ENCODE measurements at regions not wholly inside any gene's neighbourhood (a gene's known extent, or its start where the extent isn't known, plus 50 kb on each side); places are given as distances from the start of the nearest gene placed in this dataset.

DNA sequence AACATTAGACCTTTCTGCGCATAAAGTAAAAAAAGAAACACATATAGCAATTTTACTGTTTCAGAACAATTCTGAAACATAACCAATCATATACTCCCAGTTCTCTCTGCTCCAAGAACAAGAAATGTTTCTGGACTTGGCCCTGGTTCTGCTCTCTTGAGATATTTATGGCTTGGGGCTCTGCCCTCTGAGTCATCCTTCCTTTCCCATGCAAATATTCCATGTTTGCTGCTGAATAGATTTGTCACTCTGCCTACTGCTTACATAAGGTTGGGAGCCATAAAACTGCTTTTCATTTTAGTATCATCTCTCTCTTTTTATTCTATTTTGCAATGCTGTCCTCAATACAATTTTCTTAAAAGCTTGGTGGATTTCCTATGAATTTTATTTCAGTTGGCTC, 499.6 kb upstream of the ACVR2A start:
- Mint-ChIP-seq H3K4me3 (no peak overlapping the region), H3K9me3 (peaks cover 17% of the 10 kb centered on the region), H3K27me3 (no peaks in the 10 kb centered on the region), H3K36me3 (no peaks in the 10 kb centered on the region), H3K27ac (no peak overlapping the region), H3K4me1 (ENCODE audit: low read depth) (no peaks in the 10 kb centered on the region)
- ChIA-PET CTCF (no interaction called here), POLR2A (no interaction called here)
- intact Hi-C loops (cut with micrococcal nuclease) = no loop called here
- no peak for DNase-seq

DNA sequence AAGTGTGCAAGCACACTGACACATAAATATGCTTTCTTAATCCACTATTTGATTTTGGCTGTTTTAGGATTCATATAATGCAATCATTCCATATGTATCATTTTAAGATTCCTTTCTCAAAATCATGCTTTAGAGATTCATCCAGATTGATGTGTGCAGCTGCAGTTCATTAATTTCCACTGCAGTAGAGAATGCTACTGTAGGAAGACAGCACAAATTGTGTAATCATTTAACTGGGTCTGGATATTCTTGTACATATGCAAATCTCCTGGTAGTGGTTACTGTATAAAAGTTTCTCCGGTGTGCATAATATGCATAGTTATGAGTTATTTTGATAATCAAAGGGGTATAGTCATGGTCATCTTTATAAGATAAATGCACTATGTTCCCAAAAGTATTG, 502.5 kb upstream of the ACVR2A start:
- Mint-ChIP-seq H3K9me3 (peaks cover 17% of the 10 kb centered on the region), H3K36me3 (no peaks in the 10 kb centered on the region), H3K27ac (no peak overlapping the region), H3K4me3 (no peak overlapping the region), H3K27me3 (no peaks in the 10 kb centered on the region), H3K4me1 (ENCODE audit: low read depth) (no peaks in the 10 kb centered on the region)
- intact Hi-C loops (cut with micrococcal nuclease) = no loop called here
- POLR2A ChIA-PET = no interaction called here
- CTCF ChIA-PET = interaction anchor here (0.6 to 1.0 kb wide), 2 partner anchors 10 to 297 kb away, joined by 3 to 4 read pairs; no protein-coding TSS in a partner anchor
- no peak for DNase-seq

DNA sequence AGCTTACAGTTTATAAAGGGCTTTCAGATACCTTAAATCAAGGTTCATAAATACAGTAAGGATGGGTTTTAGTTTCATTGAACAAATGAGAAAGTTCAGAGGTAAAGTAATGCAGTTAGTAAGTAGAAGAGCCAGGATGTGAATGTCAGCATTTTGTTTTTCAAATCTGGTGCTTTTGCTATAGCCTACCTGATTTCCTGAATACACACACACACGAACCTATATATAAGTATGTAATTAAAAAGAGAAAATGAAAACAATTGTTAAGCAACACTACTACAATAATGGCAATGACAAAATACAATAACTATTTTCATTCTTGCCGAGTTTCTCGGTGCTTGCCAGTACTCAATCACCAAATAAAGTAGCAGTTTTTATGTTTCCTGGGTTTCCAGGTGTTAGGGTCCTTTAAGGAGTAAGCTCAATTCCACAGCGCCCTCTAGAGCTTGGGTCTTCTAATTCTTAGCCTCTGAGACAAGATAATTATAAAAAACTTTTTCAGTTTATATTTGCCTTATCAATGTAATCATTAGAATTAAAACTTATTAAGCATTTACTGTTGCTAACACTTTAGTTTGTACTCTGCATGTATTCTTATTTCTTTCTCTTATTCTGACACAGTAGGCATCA, 512.9 kb upstream of the ACVR2A start:
- H3K27ac Mint-ChIP-seq = no peak overlapping the region
- H3K4me1 Mint-ChIP-seq (ENCODE audit: low read depth) = peaks cover 19% of the 10 kb centered on the region
- ChIA-PET POLR2A (no interaction called here), CTCF (interaction anchor here (0.6 to 8.0 kb wide), 23 partner anchors 10 to 579 kb away, joined by 3 to 78 read pairs (median 4); no protein-coding TSS in a partner anchor)
- H3K4me3 Mint-ChIP-seq = no peak overlapping the region
- H3K36me3 Mint-ChIP-seq = no peaks in the 10 kb centered on the region
- intact Hi-C loops (cut with micrococcal nuclease) = loop anchor here (1.0 to 10.0 kb wide), 6 partner anchors 100 to 597 kb away; no protein-coding TSS in a partner anchor
- peak; percentile 49 for DNase-seq
- no peaks in the 10 kb centered on the region for H3K27me3 Mint-ChIP-seq
- H3K9me3 Mint-ChIP-seq = no peaks in the 10 kb centered on the region

DNA sequence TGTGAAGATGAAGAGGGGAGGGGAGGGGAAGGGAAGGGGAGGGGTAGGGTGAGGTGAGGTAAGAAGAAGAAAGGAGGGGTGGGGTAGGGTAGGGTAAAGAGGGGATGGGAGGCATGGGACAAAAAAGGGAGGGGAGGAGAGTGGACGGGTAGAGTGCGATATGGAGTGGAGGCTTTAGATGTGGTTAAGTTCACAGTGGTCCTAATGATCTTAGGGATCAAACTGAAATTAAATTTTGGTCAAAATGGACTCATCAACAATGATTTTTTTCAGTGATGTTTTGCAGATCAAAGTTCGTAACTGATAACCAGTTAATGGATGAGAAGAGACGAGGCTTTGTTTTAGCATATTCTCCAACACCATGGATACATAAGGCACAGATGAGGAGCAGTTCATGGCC, 513.9 kb upstream of the ACVR2A start:
- H3K9me3 Mint-ChIP-seq = no peaks in the 10 kb centered on the region
- H3K4me1 Mint-ChIP-seq (ENCODE audit: low read depth) = peaks cover 26% of the 10 kb centered on the region
- CTCF ChIA-PET = interaction anchor here (0.6 to 8.0 kb wide), 7 partner anchors 12 to 580 kb away, joined by 3 to 78 read pairs (median 6); no protein-coding TSS in a partner anchor
- H3K27me3 Mint-ChIP-seq = no peaks in the 10 kb centered on the region
- intact Hi-C loops (cut with micrococcal nuclease) = loop anchor here (1.0 to 10.0 kb wide), 3 partner anchors 99 to 596 kb away; no protein-coding TSS in a partner anchor
- no peaks in the 10 kb centered on the region for H3K36me3 Mint-ChIP-seq
- H3K27ac Mint-ChIP-seq = peak overlapping the region; percentile 45
- DNase-seq = no peak
- POLR2A ChIA-PET = no interaction called here
- H3K4me3 Mint-ChIP-seq = no peak overlapping the region

DNA sequence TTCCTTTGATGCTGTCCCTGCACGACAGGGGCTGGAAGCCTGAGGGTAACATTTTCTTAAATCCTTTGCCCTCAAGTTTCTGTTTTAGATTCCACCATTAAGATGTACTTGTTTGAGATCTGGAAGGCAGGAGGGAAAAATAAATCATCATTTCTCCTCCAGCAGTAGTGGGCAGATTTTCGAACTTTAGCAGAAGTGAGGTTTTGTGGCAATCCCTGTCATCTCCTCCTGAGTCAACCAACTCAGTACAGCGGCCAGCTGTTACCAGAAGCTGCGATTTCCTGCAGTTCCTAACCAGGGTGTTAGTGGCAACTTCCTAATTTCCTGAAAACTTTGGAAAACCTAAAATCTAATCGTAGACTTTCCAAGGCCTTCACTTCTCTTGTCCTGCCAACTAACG, 517.2 kb upstream of the ACVR2A start:
- peak; percentile 56 for DNase-seq
- intact Hi-C loops (cut with micrococcal nuclease) = loop anchor here (1.0 kb wide), 4 partner anchors 29 to 145 kb away; no protein-coding TSS in a partner anchor
- peak overlapping the region; percentile 58 for H3K4me3 Mint-ChIP-seq
- no peaks in the 10 kb centered on the region for H3K36me3 Mint-ChIP-seq
- ChIA-PET POLR2A (interaction anchor here (1.2 kb wide), 1 partner anchor 33 kb away, joined by 4 read pairs; no protein-coding TSS in a partner anchor), CTCF (interaction anchor here (1.1 to 2.2 kb wide), 4 partner anchors 30 to 283 kb away, joined by 3 to 11 read pairs (median 8); no protein-coding TSS in a partner anchor)
- no peaks in the 10 kb centered on the region for H3K27me3 Mint-ChIP-seq
- H3K27ac Mint-ChIP-seq = peak overlapping the region; percentile 81
- H3K4me1 Mint-ChIP-seq (ENCODE audit: low read depth) = peaks cover 27% of the 10 kb centered on the region
- no peaks in the 10 kb centered on the region for H3K9me3 Mint-ChIP-seq

DNA sequence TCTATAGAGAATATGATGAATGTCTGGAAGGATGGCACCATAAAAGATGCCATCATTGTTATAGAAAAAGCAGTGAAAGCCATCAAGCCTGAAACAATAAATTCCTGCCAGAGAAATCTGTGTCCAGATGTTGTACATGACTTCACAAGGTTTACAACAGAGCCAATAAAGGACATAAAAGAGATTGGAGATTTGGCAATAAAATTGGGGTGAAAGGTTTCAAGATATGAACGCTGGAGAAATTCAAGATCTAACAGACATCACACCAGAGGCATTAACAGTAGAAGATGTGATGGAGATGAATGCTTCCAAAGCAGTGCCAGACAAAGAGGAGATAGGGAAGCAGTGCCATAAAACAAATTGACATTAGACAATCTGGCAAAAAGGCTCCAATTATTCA, 518.8 kb upstream of the ACVR2A start:
- Mint-ChIP-seq H3K27ac (peak overlapping the region; percentile 49), H3K4me1 (ENCODE audit: low read depth) (peaks cover 18% of the 10 kb centered on the region), H3K36me3 (peaks cover 9% of the 10 kb centered on the region), H3K9me3 (peaks cover 13% of the 10 kb centered on the region), H3K27me3 (no peaks in the 10 kb centered on the region), H3K4me3 (no peak overlapping the region)
- DNase-seq = no peak
- ChIA-PET POLR2A (no interaction called here), CTCF (no interaction called here)
- intact Hi-C loops (cut with micrococcal nuclease) = no loop called here

DNA sequence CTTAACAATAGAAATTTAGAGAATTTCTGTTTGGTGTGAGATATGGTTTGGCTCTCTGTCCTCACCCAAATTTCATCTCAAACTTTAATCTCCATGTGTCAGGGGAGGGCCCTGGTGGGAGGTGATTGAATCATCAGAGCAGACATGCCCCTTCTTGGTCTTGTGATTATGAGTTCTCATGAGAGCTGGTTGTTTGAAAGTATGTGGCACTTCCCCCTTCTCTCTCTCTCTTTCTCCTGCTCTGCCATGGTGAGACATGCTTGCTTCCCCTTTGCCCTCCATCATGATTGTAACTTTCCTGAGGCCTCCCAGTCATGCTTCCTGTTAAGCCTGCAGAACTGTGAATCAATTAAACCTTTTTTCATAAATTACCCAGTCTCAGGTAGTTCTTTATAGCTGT, 524.7 kb upstream of the ACVR2A start:
- Mint-ChIP-seq H3K27me3 (no peaks in the 10 kb centered on the region), H3K4me1 (ENCODE audit: low read depth) (no peaks in the 10 kb centered on the region), H3K4me3 (no peak overlapping the region), H3K36me3 (peaks cover 34% of the 10 kb centered on the region), H3K9me3 (peaks cover 49% of the 10 kb centered on the region), H3K27ac (no peak overlapping the region)
- POLR2A ChIA-PET = no interaction called here
- intact Hi-C loops (cut with micrococcal nuclease) = no loop called here
- no peak for DNase-seq
- CTCF ChIA-PET = no interaction called here

DNA sequence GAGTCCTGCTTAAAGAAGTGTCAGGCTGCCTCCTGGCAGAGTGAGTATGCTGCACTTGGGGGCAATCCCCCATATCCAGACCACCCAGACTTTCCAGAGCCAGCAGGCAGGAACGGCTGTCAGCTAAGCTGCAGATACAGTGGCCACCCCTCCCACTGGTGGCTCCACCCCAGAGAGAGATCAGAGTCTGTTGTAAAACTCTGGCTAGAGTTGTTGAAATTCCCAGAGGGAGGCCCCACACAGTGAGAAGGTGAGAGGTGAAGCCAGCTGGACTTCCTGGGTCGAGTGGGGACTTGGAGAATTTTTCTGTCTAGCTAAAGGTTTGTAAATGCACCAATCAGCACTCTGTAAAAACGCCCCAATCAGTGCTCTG, 533.8 kb upstream of the ACVR2A start:
- H3K9me3 Mint-ChIP-seq = no peaks in the 10 kb centered on the region
- no peak for DNase-seq
- no peaks in the 10 kb centered on the region for H3K36me3 Mint-ChIP-seq
- intact Hi-C loops (cut with micrococcal nuclease) = loop anchor here (2.0 kb wide), 1 partner anchor 16 kb away; no protein-coding TSS in a partner anchor
- H3K27me3 Mint-ChIP-seq = peaks cover 4% of the 10 kb centered on the region
- H3K4me3 Mint-ChIP-seq = no peak overlapping the region
- H3K4me1 Mint-ChIP-seq (ENCODE audit: low read depth) = peaks cover 12% of the 10 kb centered on the region
- H3K27ac Mint-ChIP-seq = no peak overlapping the region
- CTCF ChIA-PET = no interaction called here
- POLR2A ChIA-PET = no interaction called here

DNA sequence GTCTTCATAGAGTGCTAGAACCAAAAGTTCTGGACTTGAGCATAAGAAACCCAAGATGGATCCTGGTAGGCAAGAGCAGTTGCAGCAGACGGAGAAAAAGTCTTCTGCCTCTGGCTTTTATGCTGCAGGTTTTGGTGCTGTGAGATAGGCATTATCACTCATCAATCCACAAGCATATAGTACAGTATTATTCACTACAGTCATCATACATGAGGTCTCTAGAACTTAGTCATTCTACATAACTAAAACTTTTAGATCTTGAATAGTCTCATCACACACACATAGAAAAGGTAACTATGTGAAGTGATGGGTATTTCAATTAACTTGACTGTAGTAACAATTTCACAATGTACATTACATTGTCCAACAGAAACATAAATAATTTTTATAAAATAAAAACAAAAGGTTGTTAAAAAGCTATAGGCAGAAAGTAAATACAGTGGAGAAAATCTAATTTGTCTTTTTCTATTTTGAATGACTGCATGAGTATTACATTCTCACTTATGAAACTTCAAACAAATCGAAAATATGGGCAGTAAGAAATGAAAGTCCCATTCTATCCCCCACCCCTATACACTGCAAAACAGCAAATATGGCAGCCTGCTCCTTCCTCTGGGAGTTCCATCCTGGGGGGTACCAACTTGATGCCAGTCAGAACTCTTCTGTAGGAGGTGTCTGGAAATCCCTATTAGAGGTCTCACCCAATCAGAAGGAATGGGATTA, 534.3 kb upstream of the ACVR2A start:
- Mint-ChIP-seq H3K27me3 (peaks cover 4% of the 10 kb centered on the region), H3K9me3 (no peaks in the 10 kb centered on the region), H3K36me3 (no peaks in the 10 kb centered on the region), H3K4me1 (ENCODE audit: low read depth) (peaks cover 12% of the 10 kb centered on the region), H3K4me3 (no peak overlapping the region), H3K27ac (no peak overlapping the region)
- no peak for DNase-seq
- intact Hi-C loops (cut with micrococcal nuclease) = loop anchor here (2.0 kb wide), 1 partner anchor 16 kb away; no protein-coding TSS in a partner anchor
- CTCF ChIA-PET = interaction anchor here (0.6 kb wide), 1 partner anchor 227 kb away, joined by 3 read pairs; no protein-coding TSS in a partner anchor
- POLR2A ChIA-PET = no interaction called here

DNA sequence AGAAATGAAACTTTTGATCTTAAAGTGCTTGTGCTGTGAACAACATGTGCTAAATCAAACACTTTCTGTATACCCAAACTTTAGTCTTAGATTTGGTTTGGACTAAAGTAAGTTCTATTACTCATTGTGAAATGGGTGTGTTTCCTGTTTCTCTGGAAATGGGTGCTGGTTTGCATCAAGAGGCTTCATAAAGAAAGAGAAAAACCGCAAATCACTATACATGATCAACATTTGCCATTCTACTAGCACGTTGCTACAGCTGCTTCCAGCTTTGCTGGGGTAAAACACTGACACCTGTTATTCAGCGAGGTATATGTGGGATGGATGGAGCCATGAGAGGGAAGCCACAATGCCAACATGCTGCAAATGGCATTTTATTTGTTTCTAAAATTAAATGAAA, 547.0 kb upstream of the ACVR2A start:
- peaks cover 3% of the 10 kb centered on the region for H3K9me3 Mint-ChIP-seq
- peak overlapping the region; percentile 89 for H3K27ac Mint-ChIP-seq
- intact Hi-C loops (cut with micrococcal nuclease) = loop anchor here (1.0 to 10.0 kb wide), 11 partner anchors 10 to 1347 kb away; partner anchors contain the start of genes ACVR2A, EPC2, MBD5 and ORC4
- ChIA-PET POLR2A (no interaction called here), CTCF (interaction anchor here (0.9 to 1.2 kb wide), 3 partner anchors 30 to 215 kb away, joined by 3 read pairs; no protein-coding TSS in a partner anchor)
- peaks cover 7% of the 10 kb centered on the region for H3K36me3 Mint-ChIP-seq
- H3K4me3 Mint-ChIP-seq = peak overlapping the region; percentile 39
- no peaks in the 10 kb centered on the region for H3K27me3 Mint-ChIP-seq
- H3K4me1 Mint-ChIP-seq (ENCODE audit: low read depth) = peaks cover 73% of the 10 kb centered on the region
- peak; percentile 58 for DNase-seq

DNA sequence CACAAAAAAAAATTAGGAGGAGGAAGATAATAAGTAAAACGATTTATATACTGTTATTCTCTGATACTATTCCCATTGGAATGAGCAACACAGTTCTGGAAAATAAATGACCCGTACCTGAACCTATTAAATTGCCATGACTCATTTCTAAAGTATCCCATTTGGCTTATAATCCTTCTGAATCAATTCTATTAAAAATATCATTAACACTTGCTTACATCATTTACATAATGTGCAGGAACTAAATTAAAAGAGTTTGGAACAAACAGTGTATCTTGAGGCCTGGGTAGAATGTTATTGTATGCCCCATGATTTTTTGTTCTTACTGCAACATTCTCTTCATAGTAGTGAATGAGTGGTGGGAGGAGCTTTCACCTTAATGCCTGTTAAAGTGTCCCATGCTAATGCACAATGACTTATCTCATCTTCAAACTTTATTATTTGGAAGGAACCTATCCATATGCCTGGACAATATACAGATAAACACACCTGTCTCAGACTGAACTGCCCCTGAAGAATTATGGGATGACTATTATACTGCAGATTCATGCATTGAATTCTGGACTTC, 549.9 kb upstream of the ACVR2A start:
- peak overlapping the region; percentile 75 for H3K27ac Mint-ChIP-seq
- H3K9me3 Mint-ChIP-seq = peaks cover 5% of the 10 kb centered on the region
- ChIA-PET POLR2A (interaction anchor here (1.0 kb wide), 2 partner anchors 33 to 113 kb away, joined by 3 to 4 read pairs; no protein-coding TSS in a partner anchor), CTCF (interaction anchor here (1.2 to 1.7 kb wide), 3 partner anchors 33 to 1233 kb away, joined by 3 to 6 read pairs (median 5); no protein-coding TSS in a partner anchor)
- H3K4me1 Mint-ChIP-seq (ENCODE audit: low read depth) = peaks cover 87% of the 10 kb centered on the region
- intact Hi-C loops (cut with micrococcal nuclease) = loop anchor here (1.0 to 10.0 kb wide), 9 partner anchors 16 to 1350 kb away; partner anchors contain the start of genes EPC2, MBD5 and ORC4
- no peak for DNase-seq
- peaks cover 11% of the 10 kb centered on the region for H3K36me3 Mint-ChIP-seq
- H3K4me3 Mint-ChIP-seq = no peak overlapping the region
- H3K27me3 Mint-ChIP-seq = no peaks in the 10 kb centered on the region
